ENCODE measurements at regions not wholly inside any gene's neighbourhood (a gene's known extent, or its start where the extent isn't known, plus 50 kb on each side); places are given as distances from the start of the nearest gene placed in this dataset.

DNA sequence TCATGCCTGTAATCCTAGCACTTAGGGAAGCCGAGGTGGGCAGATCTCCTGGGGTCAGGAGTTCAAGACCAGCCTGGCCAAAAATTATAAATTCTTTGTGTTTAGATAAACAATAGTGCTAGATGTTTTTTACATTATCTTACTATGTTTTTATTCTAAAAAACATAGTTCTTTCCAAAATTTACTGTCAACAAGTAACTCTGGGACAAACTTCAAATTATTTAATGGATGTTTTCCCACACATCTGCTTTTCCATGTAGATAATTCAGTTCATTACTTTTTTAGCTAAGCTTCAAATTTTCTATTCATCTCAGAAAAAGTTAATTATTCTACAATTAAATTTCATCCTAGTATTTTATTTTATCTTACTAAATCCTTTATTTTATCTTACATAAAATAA lies 596.2 kb upstream of the LRRC4C start:
- TF ChIP-seq, protein P1, sequence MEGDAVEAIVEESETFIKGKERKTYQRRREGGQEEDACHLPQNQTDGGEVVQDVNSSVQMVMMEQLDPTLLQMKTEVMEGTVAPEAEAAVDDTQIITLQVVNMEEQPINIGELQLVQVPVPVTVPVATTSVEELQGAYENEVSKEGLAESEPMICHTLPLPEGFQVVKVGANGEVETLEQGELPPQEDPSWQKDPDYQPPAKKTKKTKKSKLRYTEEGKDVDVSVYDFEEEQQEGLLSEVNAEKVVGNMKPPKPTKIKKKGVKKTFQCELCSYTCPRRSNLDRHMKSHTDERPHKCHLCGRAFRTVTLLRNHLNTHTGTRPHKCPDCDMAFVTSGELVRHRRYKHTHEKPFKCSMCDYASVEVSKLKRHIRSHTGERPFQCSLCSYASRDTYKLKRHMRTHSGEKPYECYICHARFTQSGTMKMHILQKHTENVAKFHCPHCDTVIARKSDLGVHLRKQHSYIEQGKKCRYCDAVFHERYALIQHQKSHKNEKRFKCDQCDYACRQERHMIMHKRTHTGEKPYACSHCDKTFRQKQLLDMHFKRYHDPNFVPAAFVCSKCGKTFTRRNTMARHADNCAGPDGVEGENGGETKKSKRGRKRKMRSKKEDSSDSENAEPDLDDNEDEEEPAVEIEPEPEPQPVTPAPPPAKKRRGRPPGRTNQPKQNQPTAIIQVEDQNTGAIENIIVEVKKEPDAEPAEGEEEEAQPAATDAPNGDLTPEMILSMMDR (IDR thresholded peaks at IDR 0.05; ENCODE audit: low read length), result no peak
- TF ChIP-seq EZH2phosphoT487 (IDR thresholded peaks at IDR 0.05; ENCODE audit: low read length), result no peak

Measured in MM.1S (cell line).